Stimulated activated CD8-positive, alpha-beta memory T cell treated with anti-CD3 and anti-CD28 coated beads, Interleukin-7, amount 100 ng/mL, for 48 hours (primary cell): ENCODE measurements at regions not wholly inside any gene's neighbourhood (a gene's known extent, or its start where the extent isn't known, plus 50 kb on each side); places are given as distances from the start of the nearest gene placed in this dataset.

Experiments used
- DNase-seq, 2 donors: peaks; one replicate each; pipeline ENCODE4 v3.0.0-alpha.2; 2020; ENCODE audit warnings: low read depth in 1 of 2; ENCODE audit errors: extremely low read depth in 1 of 2

- DNase-seq, result peak; percentile 5 to 10
These were observed 72.9 kb upstream of the DSP start for GRCh38 chr6:7468382-7469081.

GRCh38 chr6:7469696-7470095 lies 71.8 kb upstream of the DSP start:
- no peak for DNase-seq

- no peak for DNase-seq
These were observed 70.3 kb upstream of the DSP start for GRCh38 chr6:7471171-7471570.

- no peak for DNase-seq
These were observed 67.4 kb upstream of the DSP start for GRCh38 chr6:7473805-7474719.

GRCh38 chr6:7475081-7475480 lies 66.4 kb upstream of the DSP start:
- DNase-seq, result no peak

GRCh38 chr6:7479801-7480266 lies 61.6 kb upstream of the DSP start:
- DNase-seq, result no peak

GRCh38 chr6:7484666-7485065 lies 56.8 kb upstream of the DSP start:
- no peak for DNase-seq

GRCh38 chr6:7486951-7487350 lies 54.5 kb upstream of the DSP start:
- no peak for DNase-seq

- DNase-seq, result no peak
These were observed 53.0 kb upstream of the DSP start for GRCh38 chr6:7488494-7488893.

GRCh38 chr6:7489376-7489775 lies 52.1 kb upstream of the DSP start:
- no peak for DNase-seq
